ENCODE measurements at regions not wholly inside any gene's neighbourhood (a gene's known extent, or its start where the extent isn't known, plus 50 kb on each side); places are given as distances from the start of the nearest gene placed in this dataset.

GRCh38 chr3:184639351-184639750 is 72.5 kb downstream of the MAGEF1 start:
- no peak overlapping the region for H3K27ac ChIP-seq
- TF ChIP-seq, protein P1, sequence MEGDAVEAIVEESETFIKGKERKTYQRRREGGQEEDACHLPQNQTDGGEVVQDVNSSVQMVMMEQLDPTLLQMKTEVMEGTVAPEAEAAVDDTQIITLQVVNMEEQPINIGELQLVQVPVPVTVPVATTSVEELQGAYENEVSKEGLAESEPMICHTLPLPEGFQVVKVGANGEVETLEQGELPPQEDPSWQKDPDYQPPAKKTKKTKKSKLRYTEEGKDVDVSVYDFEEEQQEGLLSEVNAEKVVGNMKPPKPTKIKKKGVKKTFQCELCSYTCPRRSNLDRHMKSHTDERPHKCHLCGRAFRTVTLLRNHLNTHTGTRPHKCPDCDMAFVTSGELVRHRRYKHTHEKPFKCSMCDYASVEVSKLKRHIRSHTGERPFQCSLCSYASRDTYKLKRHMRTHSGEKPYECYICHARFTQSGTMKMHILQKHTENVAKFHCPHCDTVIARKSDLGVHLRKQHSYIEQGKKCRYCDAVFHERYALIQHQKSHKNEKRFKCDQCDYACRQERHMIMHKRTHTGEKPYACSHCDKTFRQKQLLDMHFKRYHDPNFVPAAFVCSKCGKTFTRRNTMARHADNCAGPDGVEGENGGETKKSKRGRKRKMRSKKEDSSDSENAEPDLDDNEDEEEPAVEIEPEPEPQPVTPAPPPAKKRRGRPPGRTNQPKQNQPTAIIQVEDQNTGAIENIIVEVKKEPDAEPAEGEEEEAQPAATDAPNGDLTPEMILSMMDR (conservative IDR thresholded peaks at IDR 0.05) = no peak

DNA sequence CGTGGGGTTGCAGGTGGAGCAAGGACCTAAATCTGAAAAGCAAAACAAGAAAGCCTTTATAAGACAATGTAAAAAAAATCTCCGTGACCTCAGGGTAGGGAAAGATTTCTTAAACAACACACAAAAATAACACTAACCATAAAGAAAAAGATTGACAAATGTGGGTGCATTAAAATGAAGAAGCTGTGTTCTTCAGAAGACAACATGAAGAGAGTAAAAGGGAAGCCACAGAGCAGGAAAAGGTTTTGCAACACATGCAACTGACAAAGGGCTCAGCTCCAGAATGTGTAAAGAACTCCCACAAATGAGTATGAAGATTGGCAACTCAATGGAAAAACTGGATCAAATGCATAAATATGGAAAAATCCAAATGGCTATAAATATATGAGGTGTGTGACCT is 74.2 kb downstream of the MAGEF1 start:
- H3K27ac ChIP-seq = no peak overlapping the region
- TF ChIP-seq, protein P1 (conservative IDR thresholded peaks at IDR 0.05) = no peak

DNA sequence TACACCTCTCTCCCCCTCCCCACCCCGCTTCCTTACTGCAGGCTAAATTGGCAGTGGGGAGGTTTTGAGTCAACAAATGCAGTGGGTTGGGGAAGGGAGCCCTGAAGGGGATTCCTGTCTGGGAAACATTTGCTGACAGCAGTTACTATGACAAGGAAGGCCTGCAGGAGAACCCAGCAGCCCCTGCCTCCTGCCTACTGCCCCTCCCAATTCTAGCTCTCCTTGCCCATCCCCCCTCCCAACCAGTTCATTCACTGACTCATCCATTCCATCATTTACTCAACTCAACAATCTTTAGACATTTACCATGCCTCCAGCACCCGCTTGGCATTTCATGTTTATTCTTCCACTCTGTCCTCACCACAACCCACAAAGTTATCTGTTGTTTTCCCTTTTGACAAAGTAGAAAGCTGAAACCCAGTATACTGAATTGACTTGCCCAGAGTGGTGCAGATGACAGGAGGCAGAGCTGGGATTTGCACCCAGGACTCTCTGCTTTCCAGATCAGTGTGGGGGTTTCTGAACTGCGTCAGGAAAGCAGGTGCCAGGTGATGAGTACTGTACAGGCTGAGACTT is 75.0 kb downstream of the MAGEF1 start:
- H3K27ac ChIP-seq = no peak overlapping the region
- TF ChIP-seq, protein P1 (conservative IDR thresholded peaks at IDR 0.05) = no peak

- H3K27ac ChIP-seq = no peak overlapping the region
- TF ChIP-seq, protein P1 (conservative IDR thresholded peaks at IDR 0.05) = no peak
Observed at GRCh38 chr3:184635774-184636173, 74.2 kb downstream of the EPHB3 start.

DNA sequence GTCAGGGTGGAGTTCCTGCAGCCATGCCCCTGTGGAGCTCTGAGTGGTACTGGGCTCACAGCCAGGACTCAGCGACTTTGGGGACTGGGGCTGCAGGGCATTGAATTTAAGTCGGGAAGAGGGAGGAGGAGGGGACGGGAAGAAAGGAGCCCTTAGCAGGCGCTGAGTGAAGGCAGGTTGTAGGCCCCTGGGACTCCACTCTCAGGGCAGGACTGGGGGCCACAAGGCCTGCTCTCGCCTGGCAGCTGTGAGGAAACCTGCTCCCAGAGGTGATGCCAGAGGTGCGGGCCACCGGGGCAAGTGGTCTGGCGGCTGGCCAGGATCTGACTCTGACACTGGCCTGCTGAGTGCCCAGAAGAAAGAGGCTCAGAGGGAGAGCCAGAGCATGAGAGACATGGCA is 73.5 kb downstream of the EPHB3 start:
- no peak overlapping the region for H3K27ac ChIP-seq
- TF ChIP-seq, protein P1 (conservative IDR thresholded peaks at IDR 0.05) = no peak

GRCh38 chr3:184633237-184633579 is 71.6 kb downstream of the EPHB3 start:
- H3K27ac ChIP-seq = no peak overlapping the region
- TF ChIP-seq, protein P1 (conservative IDR thresholded peaks at IDR 0.05) = no peak

DNA sequence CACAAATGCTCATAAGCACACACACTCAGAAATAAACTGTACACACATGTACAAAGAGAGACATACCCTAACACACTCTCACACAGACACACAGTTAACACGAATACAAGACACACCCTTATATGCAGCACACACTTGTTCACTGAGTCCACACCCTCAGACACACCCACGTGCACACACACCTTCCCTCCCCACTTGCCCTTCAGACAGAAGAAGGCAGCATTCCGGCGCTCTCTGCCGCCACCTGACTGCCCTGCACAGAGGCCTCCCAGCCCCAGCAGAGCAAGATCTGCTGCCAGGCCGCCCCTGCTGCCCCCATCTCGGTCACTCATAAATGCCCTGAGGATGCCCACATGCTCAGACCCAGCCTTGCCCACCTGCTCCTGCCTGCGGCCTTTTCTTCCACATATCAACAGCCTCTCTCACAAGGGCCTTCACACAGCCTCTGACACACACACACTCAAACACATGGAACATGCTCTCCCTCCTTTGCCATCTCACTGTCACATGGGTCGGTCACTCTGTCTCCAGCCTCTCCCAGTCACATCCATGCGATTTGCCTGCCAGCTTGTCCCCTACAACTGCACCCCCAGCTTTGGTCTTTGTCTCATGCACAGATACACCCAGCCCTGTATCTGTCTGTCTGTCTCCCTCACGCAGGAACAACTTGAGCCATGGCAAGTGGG is 71.1 kb downstream of the EPHB3 start:
- H3K27ac ChIP-seq = no peak overlapping the region

More for the DNA sequence above, 71.1 kb downstream of the EPHB3 start:
- TF ChIP-seq, protein P1 (conservative IDR thresholded peaks at IDR 0.05) = no peak
